HG03097 (cell line): ENCODE measurements at regions not wholly inside any gene's neighbourhood (a gene's known extent, or its start where the extent isn't known, plus 50 kb on each side); places are given as distances from the start of the nearest gene placed in this dataset.

ENCODE experiments used
- ATAC-seq: cut with Tn5 transposase; IDR thresholded peaks from one replicate; pipeline ENCODE4 v1.9.1; 2021; ENCODE audit not compliant: unreplicated experiment, low FRiP score

- ATAC-seq = no peak
Observed at GRCh38 chr4:18570370-18570769, 548.8 kb upstream of the LCORL start.

DNA sequence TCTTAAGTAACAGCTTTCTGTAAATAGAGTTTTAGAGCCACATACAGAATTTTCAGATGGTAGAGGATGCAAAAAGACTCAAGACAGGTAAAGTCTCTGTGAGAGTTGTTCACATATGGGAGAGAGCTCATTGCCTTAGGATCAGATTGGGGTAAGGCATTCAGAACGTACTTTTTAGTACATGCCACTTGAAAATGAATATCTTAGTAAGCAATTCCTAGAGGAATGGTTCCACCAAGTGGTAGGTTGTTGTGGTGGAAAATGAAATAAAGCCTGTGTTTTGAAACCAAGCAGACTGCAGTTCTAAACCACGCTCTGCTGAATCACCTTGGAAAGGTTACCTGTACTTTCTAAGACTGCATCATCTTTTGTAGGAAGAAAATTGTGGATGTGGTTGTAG lies 547.0 kb upstream of the LCORL start:
- no peak for ATAC-seq

DNA sequence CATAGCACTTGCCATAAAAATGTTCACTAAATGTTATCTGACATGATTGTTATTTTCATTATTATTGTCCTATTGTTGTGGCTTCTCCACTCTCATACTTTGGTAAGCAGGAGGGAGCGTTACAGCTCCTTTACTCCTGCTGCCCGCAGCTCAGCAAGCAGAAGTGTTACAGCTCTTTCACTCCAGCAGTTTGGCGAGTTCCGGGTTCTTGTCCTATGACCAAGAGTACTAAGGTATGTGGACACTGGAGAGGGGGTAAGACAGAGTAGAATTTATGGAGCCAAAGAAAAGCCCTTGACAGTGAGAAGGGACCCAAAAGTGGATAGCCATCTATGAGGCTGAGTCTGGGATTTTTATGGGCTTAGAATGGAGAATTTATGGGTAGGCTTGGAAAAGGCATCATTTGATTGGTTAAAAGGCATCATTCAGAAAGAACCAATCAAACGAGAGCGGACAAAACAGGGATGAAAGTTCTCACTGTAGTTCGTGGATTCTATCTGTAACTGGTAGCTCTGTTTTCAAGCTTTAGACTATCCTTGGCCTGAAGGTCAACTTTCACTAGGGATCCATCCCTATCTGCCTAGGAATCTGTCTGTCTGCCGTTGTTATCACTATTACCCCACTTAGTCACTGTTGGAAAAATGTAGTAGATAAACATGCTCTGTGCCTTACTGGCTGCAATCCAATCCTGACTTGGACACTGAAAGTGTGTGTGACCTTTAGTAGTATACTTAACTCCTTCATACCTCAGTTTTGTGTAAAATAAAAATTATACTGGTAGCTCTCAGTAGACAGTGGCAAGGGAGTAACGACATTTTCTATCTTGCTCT lies 545.6 kb upstream of the LCORL start:
- no peak for ATAC-seq

GRCh38 chr4:18559492-18559891 lies 537.9 kb upstream of the LCORL start:
- ATAC-seq = no peak

- no peak for ATAC-seq
Observed at GRCh38 chr4:18556402-18556801, 534.8 kb upstream of the LCORL start.

- ATAC-seq = no peak
Observed at GRCh38 chr4:18540349-18540748, 518.8 kb upstream of the LCORL start.

DNA sequence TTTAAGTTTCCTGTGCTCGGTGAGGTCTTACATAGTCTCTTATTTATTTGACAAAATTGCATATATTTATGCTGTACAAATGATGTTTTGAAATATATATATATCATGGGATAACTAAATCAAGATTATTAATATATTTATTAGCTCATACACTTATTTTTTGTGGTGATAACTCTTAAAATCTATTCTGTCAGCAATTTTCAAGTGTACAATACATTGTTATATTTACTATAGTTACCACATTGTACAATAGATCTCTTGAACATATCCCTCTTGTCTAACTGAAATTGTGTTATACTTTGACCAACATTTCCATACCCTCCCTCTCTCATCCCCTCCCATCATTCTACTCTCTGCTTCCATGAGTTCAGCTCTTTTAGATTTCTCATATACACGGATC lies 516.6 kb upstream of the LCORL start:
- no peak for ATAC-seq

DNA sequence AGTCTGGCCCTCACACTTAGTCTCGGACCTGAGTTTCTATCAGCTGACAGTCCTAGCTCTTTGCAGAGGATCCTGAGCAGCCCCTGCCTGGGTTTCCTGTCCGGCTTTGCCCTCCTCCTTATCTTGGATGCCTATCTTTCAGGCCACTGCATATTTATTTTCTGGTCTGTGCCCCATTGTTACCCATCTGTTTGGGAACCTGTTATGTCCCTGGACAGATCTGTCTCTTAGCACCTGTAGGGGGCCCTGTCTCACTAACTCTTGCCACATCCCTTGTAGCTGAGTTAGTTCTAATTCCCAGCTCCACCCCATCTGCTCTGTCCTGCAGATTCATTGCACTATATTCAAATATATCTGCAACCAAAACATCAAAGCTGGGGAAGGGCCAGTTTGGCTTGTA lies 514.9 kb upstream of the LCORL start:
- ATAC-seq = no peak

- ATAC-seq = no peak
Observed at GRCh38 chr4:18535948-18536347, 514.4 kb upstream of the LCORL start.

DNA sequence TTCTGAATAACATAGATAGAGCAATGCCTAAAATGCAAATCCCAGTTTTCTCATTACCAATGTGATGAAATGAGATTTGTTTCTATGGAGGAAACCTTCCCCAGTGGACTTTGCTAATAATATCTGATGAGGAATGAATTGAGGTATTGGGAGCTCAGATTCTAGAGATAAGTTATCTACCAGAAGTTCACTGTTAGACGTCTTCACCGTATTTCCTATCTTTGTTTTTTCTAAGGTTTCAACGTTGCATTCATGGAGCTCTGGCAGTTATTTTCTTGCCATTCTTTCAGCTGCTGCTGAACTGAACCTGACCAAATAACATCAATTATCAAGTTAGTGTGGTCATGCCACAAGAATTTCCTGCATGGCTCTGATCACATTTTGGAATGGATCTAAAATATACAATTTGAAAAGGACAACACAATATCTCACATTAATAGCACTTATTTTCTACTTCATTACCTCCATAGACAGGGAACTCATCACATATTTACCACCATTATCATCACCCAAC lies 511.8 kb upstream of the LCORL start:
- no peak for ATAC-seq

DNA sequence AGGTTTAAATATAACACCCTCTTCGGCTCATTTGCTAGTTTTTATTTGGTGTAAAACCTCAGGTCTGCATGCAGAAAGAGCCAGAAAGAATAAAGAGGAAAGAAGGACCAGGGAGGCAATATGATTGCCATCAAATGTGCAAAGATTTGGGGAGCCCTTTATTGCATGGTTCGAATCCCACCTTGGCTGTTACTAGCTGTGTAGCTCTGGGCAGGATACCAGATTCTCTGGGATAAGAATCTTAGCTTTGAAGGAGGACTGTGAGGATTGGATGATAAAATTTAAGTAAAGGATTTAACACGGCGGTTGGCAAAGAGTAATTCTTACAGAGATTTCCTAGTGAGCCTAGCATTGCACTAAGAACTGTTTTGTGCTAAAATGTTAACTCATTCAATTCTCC lies 510.2 kb upstream of the LCORL start:
- no peak for ATAC-seq

DNA sequence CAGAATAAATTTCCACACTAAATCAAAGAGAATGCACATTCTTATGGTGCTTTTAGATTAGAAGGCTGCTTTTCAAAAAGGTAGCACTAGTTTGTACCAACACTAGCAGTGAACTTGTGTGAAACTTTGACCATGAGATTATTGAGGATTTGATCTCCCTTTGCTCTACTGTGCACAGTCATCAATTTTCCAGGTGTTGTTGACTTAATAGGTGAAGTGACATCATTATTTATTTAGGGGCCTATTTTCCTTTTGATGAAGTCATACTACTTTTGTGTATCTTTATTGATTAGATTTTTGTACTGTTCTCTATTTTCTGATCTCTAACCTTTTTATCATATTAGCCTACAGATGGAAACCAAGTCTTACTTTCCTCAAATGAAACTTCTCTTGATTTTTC lies 507.9 kb upstream of the LCORL start:
- no peak for ATAC-seq

GRCh38 chr4:18524667-18525066 lies 503.1 kb upstream of the LCORL start:
- ATAC-seq = no peak

GRCh38 chr4:18518098-18518497 lies 496.5 kb upstream of the LCORL start:
- ATAC-seq = no peak

- no peak for ATAC-seq
Observed at GRCh38 chr4:18513861-18514260, 492.3 kb upstream of the LCORL start.

GRCh38 chr4:18512718-18513117 lies 491.2 kb upstream of the LCORL start:
- ATAC-seq = no peak

DNA sequence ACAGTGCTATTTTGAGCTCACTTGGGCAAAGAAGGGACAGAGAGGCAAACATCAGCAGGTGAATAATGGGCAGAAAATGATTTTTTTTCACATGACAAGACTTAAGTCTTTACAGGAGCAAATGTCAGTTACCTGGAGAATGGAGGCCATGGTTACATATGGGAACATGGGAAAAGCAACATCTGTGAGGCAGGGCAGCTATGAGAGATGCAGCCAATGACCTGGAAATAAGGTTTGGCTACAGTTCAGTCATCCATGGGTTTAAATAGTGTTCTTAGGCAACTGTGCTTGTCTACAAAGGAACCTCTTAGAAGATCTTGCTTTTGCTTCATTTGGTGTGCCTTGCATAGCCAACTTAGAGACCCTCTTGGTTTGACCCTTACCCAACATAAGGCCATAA lies 490.2 kb upstream of the LCORL start:
- no peak for ATAC-seq

GRCh38 chr4:18508786-18509185 lies 487.2 kb upstream of the LCORL start:
- no peak for ATAC-seq

- ATAC-seq = no peak
Observed at GRCh38 chr4:18480928-18481327, 459.4 kb upstream of the LCORL start.

- ATAC-seq = no peak
Observed at GRCh38 chr4:18480342-18480741, 458.8 kb upstream of the LCORL start.

- no peak for ATAC-seq
Observed at GRCh38 chr4:18479825-18480224, 458.3 kb upstream of the LCORL start.

GRCh38 chr4:18463987-18464559 lies 442.5 kb upstream of the LCORL start:
- ATAC-seq = no peak
